CD4-positive, alpha-beta T cell treated with Interleukin-1 beta for 1 hour (primary cell): ENCODE measurements at regions not wholly inside any gene's neighbourhood (a gene's known extent, or its start where the extent isn't known, plus 50 kb on each side); places are given as distances from the start of the nearest gene placed in this dataset.
A peak's percentile ranks its signal among the peaks of the same experiment; 100 is the strongest.
"Not testable (repeated sequence)": the region's sequence is repeated elsewhere in the genome, so short reads cannot be mapped to it uniquely, and the experiment has no call there.

Experiments used
- DNase-seq, 2 donors: peaks; one replicate each; pipeline ENCODE4 v3.0.0-alpha.2; 2020 to 2022

DNA sequence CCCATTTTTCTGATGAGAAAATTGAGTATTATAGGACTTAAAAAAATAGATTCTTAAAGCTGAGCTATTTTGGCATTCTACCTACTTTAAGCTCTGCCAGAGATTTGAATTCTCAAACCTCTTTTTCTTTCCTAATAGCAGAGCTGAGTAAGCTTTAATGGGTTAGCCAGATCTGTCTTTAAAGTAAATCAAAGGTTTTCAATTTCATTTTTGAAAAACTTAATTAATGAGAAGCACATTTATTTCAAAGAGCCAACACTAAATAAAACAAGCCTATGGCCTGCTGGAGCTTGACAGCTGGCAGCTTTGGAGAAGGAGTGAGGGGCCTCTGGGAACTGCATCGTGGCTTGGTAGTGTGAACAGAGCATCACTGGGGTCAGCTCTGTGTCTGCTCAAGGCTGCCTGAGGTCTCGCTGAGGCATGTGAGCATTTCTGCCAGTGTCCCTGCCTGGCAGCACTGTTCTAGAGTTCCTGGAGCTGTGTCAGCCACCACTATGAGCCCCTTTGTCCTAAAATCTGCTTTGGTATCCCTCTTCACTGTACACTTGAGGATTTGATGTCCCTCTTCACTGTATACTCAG, 50.4 kb upstream of the PRSS23 start:
- DNase-seq = no peak

DNA sequence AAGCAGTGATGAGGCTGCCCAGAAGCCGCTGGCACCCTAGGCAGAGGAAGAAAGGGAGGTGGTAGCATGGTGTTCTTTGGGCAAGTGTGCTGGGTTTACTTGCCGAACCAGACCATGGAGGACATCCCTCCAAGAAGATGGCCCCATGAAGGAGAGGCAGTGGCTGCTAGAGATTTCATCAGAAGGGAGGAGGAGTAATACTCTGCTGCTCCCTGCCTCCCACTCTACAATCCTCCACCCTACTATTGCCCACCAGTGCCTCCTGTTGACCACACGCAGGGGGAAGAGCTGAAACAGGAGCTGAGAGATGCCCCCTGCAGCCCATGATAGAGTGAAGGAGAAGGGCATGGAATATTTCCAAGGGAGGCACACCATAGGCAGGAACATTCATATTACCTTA, 51.0 kb upstream of the PRSS23 start:
- no peak for DNase-seq

DNA sequence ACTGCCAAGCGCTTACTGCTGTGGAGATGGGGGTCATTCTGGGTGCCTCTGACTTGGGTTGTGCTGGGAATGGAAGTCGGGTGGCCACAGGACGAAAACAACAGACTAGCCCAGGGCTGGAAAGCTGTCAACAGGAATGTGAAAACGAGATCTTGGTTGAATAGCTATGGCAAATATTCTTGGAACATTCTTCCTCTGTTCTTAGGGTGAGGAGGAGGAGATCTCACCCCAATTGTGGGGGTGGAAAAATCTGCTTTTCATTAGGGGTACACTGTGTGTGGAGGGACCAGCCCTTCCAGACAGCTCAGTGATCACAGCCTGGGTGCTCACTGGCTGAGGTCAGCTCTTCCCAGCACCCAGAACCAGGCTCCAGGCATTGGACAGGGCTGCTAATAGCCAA, 52.0 kb upstream of the PRSS23 start:
- no peak for DNase-seq

DNA sequence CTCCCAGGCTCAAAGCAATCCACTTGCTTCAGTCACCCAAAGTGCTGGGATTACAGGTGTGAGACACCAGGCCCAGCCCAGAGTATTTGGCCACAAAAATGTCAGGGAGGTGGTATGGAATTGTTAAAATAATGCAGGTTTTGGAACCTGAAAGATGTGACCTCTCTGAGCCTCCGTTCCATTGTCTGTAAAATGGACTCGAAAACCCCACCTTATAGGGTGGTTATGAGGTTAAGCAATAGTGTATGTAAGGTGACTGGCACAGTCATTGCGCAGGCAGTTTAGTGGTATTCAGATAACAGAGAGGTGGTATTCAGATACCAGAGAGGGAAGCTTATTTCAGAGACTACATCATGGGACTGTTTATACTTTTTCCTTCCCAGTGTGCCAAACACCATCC, 52.5 kb upstream of the PRSS23 start:
- no peak for DNase-seq

DNA sequence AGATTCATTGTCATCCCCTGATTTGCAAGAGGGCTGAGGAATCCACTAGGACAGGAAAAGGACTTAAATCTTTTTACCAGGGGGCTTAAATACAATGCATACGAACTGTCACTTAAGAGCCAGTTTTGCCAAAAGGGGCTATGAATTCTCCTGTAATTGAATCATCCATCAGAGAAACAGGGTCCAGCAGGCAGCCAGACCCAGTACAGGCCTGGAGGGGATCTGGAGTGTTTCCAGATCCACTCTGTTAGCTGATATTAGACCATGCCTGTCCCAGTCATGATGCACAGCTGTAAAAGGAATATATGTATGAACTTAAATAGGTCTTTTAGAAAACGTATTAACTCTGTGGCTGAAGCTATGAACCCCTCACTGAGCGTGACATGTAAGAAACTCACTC, 53.8 kb upstream of the PRSS23 start:
- DNase-seq = no peak

DNA sequence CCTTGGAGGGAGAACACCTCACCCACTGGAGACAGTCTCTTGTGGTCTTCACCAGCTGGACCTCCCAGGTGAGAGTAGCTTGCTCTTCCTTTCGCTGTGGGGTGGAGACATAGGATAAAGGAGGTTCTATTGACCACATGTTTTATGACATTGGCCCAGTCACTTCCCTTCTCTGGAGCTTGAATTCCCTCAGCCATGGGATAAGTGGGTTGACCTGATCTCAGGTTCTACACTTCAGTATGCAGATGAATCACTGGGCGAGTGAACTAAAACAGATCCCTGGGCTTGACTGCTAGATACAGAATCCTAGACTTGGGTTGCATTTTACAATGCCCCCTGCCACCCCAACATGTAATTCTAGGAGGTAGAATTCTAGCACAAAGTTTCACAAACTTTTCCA, 54.8 kb upstream of the PRSS23 start:
- DNase-seq = no peak

DNA sequence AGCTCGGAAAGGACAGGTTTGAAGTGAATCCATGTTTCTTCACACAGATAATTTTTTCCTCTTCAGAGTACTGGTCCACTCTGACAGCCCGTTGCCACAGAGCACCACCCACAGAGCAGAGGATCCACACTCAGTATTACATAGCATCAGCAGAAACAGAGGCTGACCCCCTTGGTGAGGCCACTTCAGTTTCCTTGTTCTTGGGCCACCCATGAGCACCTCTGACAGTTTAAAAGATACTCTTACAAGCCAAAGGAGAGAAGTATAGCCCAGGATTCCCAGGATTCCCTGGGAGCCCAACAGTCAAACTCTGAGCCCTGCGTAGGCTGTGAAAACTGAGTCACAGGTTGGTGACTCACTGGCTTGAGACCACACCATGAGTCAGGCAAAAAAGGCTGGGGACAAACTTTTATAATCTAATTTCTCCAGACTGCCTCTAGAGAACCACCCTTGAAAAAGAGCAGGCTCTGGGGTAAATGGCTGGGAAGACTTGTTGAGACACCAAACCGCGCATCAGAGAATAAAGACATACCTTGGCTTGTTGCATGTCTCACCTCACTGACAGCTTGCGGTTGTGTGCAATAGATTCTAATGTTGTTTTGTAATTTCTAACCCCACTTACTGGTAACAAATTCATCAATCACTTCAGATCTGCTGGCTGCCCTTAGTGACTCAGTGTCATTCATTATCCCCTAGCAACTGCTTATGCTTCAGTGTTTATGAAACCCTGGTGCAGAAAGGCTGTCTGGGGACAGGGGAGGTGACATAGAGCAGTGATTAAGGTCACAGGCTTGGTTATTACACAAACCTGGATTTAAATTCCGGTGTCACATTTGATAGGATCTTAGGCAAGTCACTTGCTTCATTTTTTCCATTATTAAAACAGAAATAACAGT, 56.9 kb upstream of the PRSS23 start:
- DNase-seq = peak in 1 of 2 donors; percentile 13

DNA sequence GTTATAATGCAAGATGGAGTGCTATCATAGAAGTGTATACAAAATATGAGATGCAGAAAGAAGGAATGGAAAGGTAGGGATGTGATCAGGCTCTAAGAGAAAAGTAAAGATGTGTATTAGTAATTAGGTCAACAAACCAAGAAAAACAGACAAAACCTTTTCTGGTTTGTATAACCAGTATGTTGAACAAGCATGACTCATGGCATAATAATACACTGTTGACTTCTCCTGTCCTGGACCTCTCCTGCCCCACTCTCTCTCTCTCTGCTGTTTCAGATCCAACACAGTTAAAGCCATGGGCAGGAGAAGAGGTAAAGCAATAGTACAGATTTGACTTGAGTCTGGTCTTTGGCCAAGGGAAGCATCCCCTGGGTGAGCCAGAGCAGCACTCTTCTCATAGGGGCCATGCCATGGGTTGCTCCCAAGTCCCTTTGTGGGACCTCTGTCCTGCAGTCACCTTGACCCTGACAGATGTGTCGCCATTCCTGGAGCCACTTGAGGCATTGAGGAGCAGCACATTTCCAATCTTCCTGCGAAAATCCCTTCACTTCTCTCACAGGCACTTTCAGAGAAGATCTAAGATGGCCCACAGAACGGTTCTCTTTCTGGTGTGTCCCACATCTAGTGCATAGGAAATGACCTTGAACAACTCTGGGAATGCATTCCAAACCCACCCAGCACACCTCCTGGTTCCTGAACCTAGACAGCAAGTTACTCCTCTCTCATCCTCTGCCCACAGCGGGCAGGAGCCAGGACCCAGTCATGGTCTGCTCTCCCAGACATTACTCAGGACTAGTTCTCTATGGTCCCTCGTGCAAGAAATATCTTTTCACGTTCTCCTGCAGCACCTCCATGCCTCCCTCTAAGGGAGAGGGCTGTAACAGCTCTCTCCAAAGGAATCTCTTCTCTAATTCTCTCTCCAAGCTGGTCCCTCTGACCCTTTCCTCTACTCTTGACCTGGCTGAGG, 58.2 kb upstream of the PRSS23 start:
- DNase-seq = no peak

DNA sequence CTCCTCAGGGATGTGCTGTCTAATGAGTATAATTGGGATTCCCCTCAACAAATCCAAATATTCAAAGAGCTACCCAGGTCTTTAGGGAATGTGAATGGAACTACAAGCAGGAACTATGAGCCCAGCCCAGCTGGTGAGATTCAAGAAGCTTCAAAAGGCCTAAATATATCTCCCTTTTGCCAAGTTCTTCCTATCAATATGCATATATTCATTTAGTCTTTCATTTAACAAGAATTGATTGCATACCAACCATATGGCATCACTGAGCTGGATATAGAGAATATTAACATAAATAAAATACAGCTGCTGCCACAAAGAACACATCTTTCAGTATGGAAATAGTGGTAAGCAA, 58.9 kb upstream of the PRSS23 start:
- no peak for DNase-seq

DNA sequence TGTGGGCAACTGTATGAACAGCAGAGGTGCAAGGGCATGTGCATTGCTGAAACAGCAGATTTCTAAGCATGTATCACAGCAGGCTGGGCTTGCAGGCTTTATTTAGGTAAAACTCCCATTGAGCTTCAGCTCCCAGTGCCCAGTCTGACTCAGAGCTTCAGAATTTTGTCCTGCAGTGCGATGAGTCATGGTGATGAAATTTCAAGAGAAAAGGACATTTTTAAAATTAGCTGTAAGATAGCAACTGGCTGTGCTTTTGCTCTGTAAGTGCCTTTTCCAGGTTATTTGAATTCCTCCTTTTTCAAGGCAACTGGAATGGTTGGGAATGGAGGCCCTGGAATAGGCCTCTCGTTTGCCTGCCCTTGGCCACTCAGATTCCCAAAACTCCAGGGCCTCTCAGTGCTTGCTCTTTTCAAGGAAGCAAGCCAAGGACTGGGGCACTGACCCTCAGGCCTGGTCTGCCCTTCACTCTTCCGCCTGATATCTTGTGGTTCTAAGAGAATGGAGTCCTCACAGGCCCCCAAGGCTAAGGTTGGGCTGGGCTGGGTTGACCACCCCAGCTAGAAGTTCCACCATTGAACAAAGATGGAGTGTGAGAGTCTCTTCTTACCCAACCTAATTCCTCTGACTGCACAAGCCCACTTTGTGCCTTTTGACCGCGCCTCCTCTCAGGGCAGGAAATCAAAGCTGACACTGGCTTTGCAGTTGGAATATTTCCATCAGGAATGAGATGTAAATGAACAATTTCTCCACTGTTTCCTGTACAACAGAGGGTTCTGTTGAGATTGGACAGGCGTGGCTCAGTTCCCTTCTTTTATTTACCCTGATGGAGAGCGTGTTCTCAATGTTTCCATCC, 59.5 kb upstream of the PRSS23 start:
- DNase-seq = peak in 1 of 2 donors; percentile 14

DNA sequence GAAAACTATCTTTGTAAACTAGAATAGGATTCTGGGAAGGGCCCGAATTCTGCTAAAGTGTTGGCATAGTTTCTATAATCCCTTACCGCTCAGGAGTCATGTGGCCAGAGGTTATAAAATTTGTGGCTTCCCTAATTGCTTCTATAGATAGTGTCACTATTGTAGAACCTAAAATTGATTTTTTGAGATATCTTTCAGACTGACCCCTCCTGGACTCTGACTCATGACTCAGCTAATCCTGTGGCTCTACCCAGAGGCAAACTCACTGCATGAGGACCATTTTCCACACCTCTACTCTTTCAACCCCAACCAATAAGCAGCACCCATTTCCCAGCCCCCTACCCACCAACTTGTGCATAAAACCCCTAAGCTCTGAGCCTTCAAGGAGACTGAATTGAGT, 61.8 kb upstream of the PRSS23 start:
- no peak for DNase-seq

DNA sequence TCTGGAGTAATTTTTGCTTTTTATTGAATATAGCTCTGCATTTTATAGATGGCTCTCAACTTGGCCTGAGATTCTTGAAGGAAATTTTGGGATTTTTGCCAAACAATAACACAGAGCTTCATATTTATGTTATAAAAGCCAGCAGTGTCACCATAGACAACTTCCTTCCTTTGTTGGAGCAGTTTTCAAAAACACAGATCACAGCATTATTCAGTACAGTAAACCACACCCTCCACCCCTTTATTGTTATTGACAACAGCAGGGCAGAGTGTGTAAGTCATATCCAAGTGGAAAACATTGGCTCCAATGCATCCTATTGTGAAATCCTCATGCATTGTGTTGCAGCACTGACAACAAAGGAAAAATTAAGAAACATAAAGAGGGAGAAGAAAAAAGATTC, 62.6 kb upstream of the PRSS23 start:
- no peak for DNase-seq

DNA sequence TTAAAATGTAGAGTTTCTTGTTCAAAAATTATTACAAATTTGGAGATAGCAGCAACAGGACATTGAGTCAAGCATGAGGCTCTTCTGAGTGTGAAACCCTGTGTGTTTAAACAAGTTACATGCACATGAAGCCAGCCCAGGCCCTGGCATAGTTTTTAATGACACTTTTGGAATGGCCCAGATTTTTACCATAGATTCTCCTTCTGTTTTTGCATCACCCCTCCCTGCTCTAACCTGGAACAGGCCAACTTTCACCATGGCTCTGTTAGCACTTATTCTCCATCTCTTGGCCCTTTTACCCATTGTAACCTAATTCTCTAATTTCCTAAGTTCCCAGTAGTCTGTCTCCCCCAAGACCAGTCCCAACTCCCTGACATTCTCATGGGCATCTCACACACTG, 63.1 kb upstream of the PRSS23 start:
- DNase-seq = no peak

DNA sequence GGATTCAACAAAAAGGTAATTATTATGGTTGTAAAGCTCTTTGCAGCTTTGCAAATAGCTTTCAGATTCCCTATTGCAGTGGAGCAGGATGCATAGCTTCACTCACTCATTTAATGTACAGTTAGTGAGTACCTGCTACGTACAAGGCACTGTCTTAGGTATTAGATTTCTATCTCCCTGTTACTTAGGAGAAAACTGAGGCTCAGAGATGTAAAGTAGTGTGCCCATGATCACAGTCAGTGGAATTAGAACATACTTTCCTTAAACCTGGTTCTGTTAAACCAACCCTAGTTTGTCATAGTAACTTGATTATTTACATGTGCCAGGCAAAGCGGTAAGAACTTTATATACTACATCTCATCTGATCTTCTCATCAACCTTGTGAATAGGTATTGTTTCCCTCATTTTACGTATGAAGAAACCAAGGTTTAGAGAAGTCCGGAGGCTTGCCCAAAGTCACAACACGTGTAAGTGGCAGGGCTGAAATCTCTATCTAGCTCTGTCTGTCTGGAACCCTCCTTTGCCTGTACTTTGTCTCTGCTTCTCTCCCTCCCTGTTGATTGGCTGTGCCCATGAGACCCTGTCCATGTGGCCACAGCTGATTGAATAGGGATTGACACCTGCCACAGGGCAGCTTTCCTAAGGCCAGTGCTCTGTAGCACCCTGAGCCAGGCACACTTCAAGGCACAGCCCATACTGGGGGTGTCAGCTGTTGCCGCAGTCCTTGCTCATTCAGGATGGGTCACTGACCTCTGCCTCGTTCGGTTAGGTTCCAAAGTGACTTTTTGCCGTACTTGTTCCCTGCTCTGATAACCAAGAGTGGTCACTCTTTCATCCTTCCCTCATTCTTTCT, 63.8 kb upstream of the PRSS23 start:
- DNase-seq = no peak

DNA sequence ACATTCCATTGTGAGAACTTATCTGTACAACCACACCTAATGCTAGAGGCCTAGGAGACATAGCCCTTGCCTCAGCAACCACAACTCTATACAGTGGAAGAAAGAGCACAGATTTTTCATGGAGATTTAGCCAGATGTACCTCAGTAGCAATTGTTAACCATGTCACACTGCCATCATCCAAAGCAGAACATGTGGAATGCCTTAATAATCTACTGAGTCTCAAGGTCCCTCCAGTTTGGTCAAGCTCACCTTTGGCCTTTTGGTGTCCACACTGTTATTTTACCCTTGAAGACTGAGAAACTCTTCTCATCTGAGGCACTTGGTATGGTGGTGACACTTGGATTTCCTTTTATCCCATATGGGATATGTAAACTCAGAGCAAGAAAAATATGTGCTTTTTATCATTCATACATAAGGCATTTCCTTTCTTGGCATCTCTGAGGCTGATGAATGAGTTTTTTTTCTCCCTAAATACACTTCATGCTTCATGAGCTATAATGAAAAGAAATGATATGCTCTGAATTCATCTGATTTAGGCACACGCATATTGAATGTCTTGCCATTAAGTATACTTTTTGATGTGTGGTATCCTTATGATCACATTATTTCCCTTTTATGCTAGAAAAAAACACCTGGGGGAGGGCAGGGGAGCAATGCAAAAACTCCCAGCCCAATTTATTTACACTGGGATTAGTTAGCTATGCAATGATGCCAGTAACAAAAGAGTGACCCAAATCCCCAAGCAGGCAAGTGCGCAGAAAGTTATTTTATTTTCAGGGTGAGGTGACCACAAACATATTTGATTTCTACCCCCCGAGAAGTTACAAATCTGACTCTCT, 63.3 kb upstream of the ME3 start:
- DNase-seq = no peak

DNA sequence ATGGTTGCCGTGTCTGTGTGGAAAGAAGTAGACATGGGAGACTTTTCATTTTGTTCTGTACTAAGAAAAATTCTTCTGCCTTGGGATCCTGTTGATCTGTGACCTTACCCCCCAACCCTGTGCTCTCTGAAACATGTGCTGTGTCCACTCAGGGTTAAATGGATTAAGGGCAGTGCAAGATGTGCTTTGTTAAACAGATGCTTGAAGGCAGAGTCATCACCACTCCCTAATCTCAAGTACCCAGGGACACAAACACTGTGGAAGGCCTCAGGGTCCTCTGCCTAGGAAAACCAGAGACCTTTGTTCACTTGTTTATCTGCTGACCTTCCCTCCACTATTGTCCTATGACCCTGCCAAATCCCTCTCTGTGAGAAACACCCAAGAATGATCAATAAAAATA, 60.3 kb upstream of the ME3 start:
- DNase-seq = not testable (repeated sequence)

DNA sequence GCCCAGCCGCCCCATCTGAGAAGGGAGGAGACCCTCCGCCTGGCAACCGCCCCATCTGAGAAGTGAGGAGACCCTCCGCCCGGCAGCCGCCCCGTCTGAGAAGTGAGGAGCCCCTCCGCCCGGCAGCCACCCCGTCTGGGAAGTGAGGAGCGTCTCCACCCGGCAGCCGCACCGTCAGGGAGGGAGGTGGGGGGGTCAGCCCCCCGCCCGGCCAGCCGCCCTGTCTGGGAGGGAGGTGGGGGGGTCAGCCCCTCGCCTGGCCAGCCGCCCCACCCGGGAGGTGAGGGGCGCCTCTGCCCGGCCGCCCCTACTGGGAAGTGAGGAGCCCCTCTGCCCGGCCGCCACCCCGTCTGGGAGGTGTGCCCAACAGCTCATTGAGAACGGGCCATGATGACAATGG, 59.9 kb upstream of the ME3 start:
- not testable (repeated sequence) for DNase-seq

DNA sequence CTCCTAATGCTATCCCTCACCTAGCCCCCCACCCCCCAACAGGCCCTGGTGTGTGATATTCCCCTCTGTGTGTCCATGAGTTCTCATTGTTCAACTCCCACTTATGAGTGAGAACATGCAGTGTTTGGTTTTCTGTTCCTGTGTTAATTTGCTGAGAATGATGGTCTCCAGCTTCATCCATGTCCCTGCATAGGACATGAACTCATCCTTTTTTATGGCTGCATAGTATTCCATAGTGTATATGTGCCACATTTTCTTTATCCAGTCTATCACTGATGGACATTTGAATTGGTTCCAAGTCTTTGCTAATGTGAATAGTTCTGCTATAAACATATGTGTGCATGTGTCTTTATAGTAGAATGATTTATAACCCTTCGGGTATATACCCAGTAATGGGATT, 57.2 kb upstream of the ME3 start:
- DNase-seq = not testable (repeated sequence)

DNA sequence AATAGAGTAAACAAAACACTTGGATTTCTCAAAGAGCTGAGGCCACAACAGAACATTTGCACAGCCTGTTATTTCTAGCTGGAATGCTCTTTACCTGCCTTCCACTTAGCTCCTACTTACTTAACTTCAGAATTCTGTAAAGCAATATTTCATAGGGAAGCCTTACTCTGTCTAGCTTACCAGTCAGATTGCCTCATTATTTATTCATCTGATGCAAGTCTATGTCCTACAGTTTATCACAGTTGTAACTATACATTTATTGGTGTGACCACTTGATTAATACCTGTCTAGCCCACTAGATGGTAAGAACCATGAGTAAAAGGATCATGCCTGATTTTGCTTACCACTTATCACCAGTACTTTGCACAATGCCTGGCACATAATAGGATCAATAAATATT, 56.1 kb upstream of the ME3 start:
- no peak for DNase-seq

DNA sequence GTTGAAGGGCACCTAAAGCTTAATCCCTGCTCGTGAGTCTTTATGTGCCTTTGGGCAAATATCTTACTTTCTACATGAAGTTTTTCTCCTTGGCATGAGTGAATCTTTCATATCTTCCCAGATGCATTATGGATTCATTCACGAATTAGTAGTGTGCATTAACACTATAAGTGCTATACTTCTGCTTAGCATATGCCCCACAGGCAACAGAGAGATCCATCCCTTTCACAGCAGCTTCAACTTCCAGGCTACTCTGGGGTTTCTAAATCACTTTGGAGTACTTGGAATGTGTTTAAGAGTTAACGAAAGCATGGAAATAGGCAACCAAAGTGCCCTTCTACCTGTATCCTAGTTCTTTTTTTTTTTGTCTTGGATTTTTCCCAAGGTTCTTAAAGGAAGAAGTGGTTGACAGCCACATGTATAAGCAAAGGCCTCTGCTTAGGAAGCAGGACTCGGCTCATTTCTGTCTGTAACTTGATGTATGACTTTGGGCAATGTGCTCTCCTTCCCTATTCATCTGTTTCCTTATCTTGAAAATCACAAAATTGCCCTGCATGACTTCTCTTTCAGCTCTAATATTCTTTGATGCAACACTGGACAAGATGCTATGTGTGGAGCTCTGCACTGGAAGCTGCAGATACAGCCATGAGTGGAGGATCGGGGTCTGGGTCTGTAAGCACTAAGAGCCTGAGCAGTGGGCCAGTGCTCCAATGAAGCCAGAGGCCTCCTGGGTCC, 54.5 kb upstream of the ME3 start:
- no peak for DNase-seq
